PC-9 (cell line): ENCODE measurements at regions not wholly inside any gene's neighbourhood (a gene's known extent, or its start where the extent isn't known, plus 50 kb on each side); places are given as distances from the start of the nearest gene placed in this dataset.

Experiments
- EZH2 ChIP-seq: fragments of 200-600 bp; sonication (generic); IDR thresholded peaks from 2 replicates; pipeline ENCODE4 v1.8.0; 2017; ENCODE audit warnings: antibody characterized with exemption, low read depth
- TF ChIP-seq, protein P1 (sequence below): fragments of 200-600 bp; sonication (generic); conservative IDR thresholded peaks from 2 replicates; pipeline ENCODE4 v1.6.1; 2017; ENCODE audit warnings: mixed run types, antibody characterized with exemption, mild to moderate bottlenecking, moderate library complexity

DNA sequence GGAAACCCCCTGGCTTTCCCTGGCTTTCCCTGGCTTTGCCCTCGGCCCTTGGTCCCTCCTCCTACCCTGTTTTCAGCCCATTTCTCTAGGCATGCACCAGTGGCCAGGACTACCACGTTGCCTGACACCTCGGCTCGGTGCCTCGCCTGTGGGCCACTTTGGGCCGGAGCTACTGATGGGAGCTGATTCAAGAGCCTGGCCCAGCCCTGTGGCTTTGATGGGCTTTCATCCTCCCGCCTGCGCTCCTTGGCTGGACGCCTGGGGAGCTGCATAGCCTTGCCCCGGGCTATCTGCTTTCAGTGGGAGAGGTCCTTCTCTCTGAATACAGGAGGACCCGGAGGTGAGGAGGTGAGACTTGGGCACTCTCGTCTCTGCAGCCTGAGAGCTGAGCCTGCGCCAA lies 192.7 kb upstream of the HES1 start:
- TF ChIP-seq, protein P1, sequence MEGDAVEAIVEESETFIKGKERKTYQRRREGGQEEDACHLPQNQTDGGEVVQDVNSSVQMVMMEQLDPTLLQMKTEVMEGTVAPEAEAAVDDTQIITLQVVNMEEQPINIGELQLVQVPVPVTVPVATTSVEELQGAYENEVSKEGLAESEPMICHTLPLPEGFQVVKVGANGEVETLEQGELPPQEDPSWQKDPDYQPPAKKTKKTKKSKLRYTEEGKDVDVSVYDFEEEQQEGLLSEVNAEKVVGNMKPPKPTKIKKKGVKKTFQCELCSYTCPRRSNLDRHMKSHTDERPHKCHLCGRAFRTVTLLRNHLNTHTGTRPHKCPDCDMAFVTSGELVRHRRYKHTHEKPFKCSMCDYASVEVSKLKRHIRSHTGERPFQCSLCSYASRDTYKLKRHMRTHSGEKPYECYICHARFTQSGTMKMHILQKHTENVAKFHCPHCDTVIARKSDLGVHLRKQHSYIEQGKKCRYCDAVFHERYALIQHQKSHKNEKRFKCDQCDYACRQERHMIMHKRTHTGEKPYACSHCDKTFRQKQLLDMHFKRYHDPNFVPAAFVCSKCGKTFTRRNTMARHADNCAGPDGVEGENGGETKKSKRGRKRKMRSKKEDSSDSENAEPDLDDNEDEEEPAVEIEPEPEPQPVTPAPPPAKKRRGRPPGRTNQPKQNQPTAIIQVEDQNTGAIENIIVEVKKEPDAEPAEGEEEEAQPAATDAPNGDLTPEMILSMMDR: no peak
- no peak for TF ChIP-seq EZH2
